ENCODE measurements at regions not wholly inside any gene's neighbourhood (a gene's known extent, or its start where the extent isn't known, plus 50 kb on each side); places are given as distances from the start of the nearest gene placed in this dataset.
A peak's percentile ranks its signal among the peaks of the same experiment; 100 is the strongest.

DNA sequence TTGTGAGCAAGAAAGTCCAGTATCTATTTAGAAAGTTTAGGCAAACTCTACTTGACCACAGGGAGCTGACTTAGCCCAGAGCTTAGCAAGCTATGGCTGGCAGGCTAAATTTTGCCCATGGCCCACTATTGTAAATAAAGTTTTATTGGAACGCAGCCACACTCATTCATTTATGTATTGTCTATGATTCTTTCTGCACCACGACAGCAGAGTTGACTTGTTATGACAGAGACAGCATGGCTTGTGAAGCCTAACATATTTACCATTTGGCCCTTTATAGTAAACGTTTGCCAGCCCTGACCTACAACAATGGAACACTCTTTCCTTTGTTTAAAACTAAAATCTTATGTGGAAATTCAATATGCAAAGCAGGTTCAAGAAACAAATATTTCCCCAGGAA lies 100.0 kb upstream of the ZFHX3 start:
- H3K36me3 ChIP-seq (ENCODE audit: control insufficient read depth in 2 of 2, insufficient read depth in 2 of 2, low read length in 2 of 2): no peaks in the 10 kb centered on the region
- no peak overlapping the region for H3K4me3 ChIP-seq (ENCODE audit: low read length in 2 of 2)
- H3K4me1 ChIP-seq (ENCODE audit: control insufficient read depth in 2 of 2, insufficient read depth in 2 of 2, low read length in 2 of 2): peaks cover 0 to 4% of the 10 kb centered on the region in 2 donors
- H3K27ac ChIP-seq (ENCODE audit: low read depth in 2 of 2, low read length in 2 of 2): no peak overlapping the region
- H3K9ac ChIP-seq (ENCODE audit: low read depth in 1 of 2, low read length in 2 of 2): no peak overlapping the region
- H3K27me3 ChIP-seq (ENCODE audit: control insufficient read depth in 2 of 2, insufficient read depth in 2 of 2, low read length in 2 of 2): no peaks in the 10 kb centered on the region
- no peaks in the 10 kb centered on the region for H3K9me3 ChIP-seq (ENCODE audit: control insufficient read depth in 2 of 2, low read length in 2 of 2)

DNA sequence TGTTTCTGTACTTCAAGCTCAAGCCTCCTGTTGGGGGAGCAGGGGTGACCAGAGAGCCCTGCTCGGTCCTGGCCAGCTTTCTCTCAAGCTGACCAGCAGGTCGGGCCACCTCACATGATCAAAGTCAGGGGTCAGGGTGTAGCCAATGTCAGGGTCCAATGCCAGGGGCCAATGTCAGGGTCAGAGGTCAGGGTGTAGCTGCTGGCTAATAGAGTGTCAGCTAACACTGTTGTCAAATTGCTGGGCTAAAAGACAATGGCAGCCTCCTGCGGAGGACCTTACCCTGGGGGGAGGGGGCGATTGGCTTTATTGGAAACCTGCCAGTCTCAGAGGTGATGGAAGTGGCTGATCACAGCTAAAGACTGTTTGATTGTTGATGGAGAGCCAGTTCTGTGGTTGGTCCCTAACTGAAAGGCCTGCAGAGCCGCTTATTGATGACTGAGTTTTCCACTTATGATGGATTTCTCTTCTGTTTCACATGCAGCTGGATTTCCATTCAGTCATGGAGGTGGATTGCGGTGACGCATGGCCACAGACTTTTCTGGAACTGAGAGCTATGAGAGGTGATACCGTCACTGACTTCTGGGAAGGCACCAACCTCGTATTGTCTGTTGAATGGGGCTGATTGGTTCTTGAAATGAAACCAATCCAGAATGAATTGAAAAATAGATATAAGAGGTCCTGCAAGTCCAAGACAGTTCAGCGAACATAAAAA lies 97.4 kb upstream of the ZFHX3 start:
- peaks cover 3 to 4% of the 10 kb centered on the region in 2 donors for H3K4me1 ChIP-seq (ENCODE audit: control insufficient read depth in 2 of 2, insufficient read depth in 2 of 2, low read length in 2 of 2)

DNA sequence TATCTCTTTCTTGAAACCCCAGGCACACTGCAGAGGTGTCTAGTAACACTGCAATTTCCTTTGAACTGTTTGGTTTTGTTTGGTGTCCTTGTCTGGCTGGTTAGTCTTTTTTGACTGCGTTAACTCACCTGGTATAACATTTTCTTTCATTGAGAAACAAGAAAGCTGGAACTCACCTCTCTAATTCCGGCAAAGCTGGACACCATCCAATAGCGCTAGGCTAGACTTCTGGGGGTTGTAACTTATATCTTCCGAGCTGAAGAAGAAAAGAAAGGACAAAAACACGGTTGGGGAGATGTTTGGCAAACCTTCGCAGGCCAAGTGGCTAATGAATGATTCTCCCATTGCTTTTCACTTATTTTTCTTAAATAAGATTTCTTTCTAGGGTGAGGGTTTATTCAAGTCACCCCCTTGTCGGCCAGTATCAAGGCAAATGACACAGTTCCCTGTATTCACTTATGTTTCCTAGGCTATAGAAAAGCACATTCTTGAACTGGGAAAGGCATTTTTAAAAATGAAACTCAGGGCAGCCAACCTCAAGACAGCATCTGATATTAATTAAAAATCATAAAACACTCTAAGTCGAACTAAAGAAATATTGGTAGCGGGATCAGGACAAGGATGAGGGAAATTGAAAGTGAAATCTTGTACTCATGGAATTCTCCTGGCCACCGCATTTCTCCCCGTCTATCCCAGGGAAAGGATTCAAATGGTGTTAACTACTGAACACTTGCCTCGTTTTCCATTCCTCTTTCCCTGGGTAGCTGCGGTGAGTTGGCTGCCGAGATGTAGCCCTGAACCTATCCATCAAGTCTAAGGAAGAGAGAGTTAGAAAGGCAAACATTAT lies 95.9 kb upstream of the ZFHX3 start:
- no peaks in the 10 kb centered on the region for H3K9me3 ChIP-seq (ENCODE audit: control insufficient read depth in 2 of 2, low read length in 2 of 2)
- no peak overlapping the region for H3K27ac ChIP-seq (ENCODE audit: low read depth in 2 of 2, low read length in 2 of 2)
- peaks cover 3 to 4% of the 10 kb centered on the region in 2 donors for H3K4me1 ChIP-seq (ENCODE audit: control insufficient read depth in 2 of 2, insufficient read depth in 2 of 2, low read length in 2 of 2)
- H3K9ac ChIP-seq (ENCODE audit: low read depth in 1 of 2, low read length in 2 of 2): peak overlapping the region in 1 of 2 donors; percentile 15
- no peaks in the 10 kb centered on the region for H3K27me3 ChIP-seq (ENCODE audit: control insufficient read depth in 2 of 2, insufficient read depth in 2 of 2, low read length in 2 of 2)
- no peaks in the 10 kb centered on the region for H3K36me3 ChIP-seq (ENCODE audit: control insufficient read depth in 2 of 2, insufficient read depth in 2 of 2, low read length in 2 of 2)
- H3K4me3 ChIP-seq (ENCODE audit: low read length in 2 of 2): peak overlapping the region; percentile 47 to 65

More for the DNA sequence above, 97.4 kb upstream of the ZFHX3 start:
- no peaks in the 10 kb centered on the region for H3K27me3 ChIP-seq (ENCODE audit: control insufficient read depth in 2 of 2, insufficient read depth in 2 of 2, low read length in 2 of 2)
- H3K9ac ChIP-seq (ENCODE audit: low read depth in 1 of 2, low read length in 2 of 2): no peak overlapping the region
- no peak overlapping the region for H3K27ac ChIP-seq (ENCODE audit: low read depth in 2 of 2, low read length in 2 of 2)
- H3K4me3 ChIP-seq (ENCODE audit: low read length in 2 of 2): no peak overlapping the region
- no peaks in the 10 kb centered on the region for H3K9me3 ChIP-seq (ENCODE audit: control insufficient read depth in 2 of 2, low read length in 2 of 2)
- H3K36me3 ChIP-seq (ENCODE audit: control insufficient read depth in 2 of 2, insufficient read depth in 2 of 2, low read length in 2 of 2): no peaks in the 10 kb centered on the region

DNA sequence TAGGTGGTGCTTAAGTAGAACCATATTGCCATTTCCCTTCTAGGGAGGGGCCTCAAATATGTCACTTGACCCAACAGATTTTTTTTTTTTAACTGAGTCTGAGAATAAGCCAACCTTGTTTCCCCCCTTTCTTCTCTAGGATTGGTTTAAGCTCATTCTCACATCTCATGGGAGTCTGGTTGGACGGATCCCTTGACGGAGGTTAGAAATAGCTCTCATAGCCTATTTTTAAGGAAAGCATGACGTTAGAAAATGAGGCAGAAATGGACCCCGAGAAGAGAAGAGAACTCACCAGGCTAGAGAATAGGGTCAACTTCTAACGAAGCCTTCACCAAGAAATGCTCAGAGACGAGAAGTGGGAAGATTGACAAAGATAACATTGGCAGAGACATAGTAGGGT lies 95.1 kb upstream of the ZFHX3 start:
- Histone ChIP-seq H3K36me3 (ENCODE audit: control insufficient read depth in 2 of 2, insufficient read depth in 2 of 2, low read length in 2 of 2) (no peaks in the 10 kb centered on the region), H3K9me3 (ENCODE audit: control insufficient read depth in 2 of 2, low read length in 2 of 2) (no peaks in the 10 kb centered on the region), H3K4me3 (ENCODE audit: low read length in 2 of 2) (no peak overlapping the region), H3K4me1 (ENCODE audit: control insufficient read depth in 2 of 2, insufficient read depth in 2 of 2, low read length in 2 of 2) (peaks cover 3 to 4% of the 10 kb centered on the region in 2 donors), H3K9ac (ENCODE audit: low read depth in 1 of 2, low read length in 2 of 2) (no peak overlapping the region), H3K27ac (ENCODE audit: low read depth in 2 of 2, low read length in 2 of 2) (no peak overlapping the region), H3K27me3 (ENCODE audit: control insufficient read depth in 2 of 2, insufficient read depth in 2 of 2, low read length in 2 of 2) (no peaks in the 10 kb centered on the region)

DNA sequence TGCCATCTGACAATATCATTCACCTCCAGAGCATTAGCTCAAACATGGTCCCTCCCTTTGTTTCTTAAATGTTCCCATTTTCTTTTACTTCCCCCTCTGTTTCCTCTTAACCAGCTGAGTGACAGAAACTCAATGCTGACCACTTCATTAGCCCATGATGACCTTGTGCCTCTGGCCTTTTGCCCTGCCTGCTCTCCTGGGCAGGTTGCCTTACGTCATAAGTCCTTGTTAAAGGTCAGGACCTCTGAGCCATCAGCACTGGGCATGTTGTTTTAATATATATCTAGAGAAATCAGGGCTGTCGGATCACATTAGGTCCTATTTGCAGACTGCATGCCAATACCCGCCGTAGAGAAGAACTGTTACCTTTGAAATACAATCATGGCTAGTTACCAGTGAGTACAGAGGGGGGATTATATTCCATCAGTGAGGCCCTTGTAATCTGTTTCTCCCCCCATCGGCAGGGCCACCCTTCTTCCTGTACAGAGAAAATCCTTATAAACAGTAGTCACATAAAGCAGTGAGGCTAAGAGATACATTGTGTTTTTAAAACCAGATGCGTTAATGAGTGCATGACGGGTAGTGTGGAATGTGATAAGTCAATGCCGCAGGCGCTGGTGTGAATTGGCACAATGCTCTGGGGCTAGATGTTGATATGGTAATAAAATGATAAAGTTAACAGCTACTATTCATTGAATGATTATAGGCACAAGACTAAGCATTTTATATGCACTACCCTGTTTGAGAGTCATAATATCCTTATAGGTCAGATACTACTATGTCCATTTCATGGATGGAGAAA lies 94.3 kb upstream of the ZFHX3 start:
- Histone ChIP-seq H3K27me3 (ENCODE audit: control insufficient read depth in 2 of 2, insufficient read depth in 2 of 2, low read length in 2 of 2) (no peaks in the 10 kb centered on the region), H3K9me3 (ENCODE audit: control insufficient read depth in 2 of 2, low read length in 2 of 2) (no peaks in the 10 kb centered on the region), H3K36me3 (ENCODE audit: control insufficient read depth in 2 of 2, insufficient read depth in 2 of 2, low read length in 2 of 2) (no peaks in the 10 kb centered on the region), H3K4me1 (ENCODE audit: control insufficient read depth in 2 of 2, insufficient read depth in 2 of 2, low read length in 2 of 2) (peaks cover 3 to 4% of the 10 kb centered on the region in 2 donors), H3K4me3 (ENCODE audit: low read length in 2 of 2) (no peak overlapping the region), H3K9ac (ENCODE audit: low read depth in 1 of 2, low read length in 2 of 2) (no peak overlapping the region), H3K27ac (ENCODE audit: low read depth in 2 of 2, low read length in 2 of 2) (no peak overlapping the region)

- Histone ChIP-seq H3K36me3 (ENCODE audit: control insufficient read depth in 2 of 2, insufficient read depth in 2 of 2, low read length in 2 of 2) (no peaks in the 10 kb centered on the region), H3K27ac (ENCODE audit: low read depth in 2 of 2, low read length in 2 of 2) (no peak overlapping the region), H3K27me3 (ENCODE audit: control insufficient read depth in 2 of 2, insufficient read depth in 2 of 2, low read length in 2 of 2) (no peaks in the 10 kb centered on the region), H3K4me1 (ENCODE audit: control insufficient read depth in 2 of 2, insufficient read depth in 2 of 2, low read length in 2 of 2) (peaks cover 3 to 4% of the 10 kb centered on the region in 2 donors), H3K4me3 (ENCODE audit: low read length in 2 of 2) (no peak overlapping the region), H3K9me3 (ENCODE audit: control insufficient read depth in 2 of 2, low read length in 2 of 2) (no peaks in the 10 kb centered on the region), H3K9ac (ENCODE audit: low read depth in 1 of 2, low read length in 2 of 2) (no peak overlapping the region)
Measured at GRCh38 chr16:73140929-73141328, 93.0 kb upstream of the ZFHX3 start.

GRCh38 chr16:73131156-73131862 lies 83.4 kb upstream of the ZFHX3 start:
- no peaks in the 10 kb centered on the region for H3K36me3 ChIP-seq (ENCODE audit: control insufficient read depth in 2 of 2, insufficient read depth in 2 of 2, low read length in 2 of 2)
- no peaks in the 10 kb centered on the region for H3K4me1 ChIP-seq (ENCODE audit: control insufficient read depth in 2 of 2, insufficient read depth in 2 of 2, low read length in 2 of 2)

GRCh38 chr16:73129455-73129854 lies 81.5 kb upstream of the ZFHX3 start:
- Histone ChIP-seq H3K9ac (ENCODE audit: low read depth in 1 of 2, low read length in 2 of 2) (no peak overlapping the region), H3K9me3 (ENCODE audit: control insufficient read depth in 2 of 2, low read length in 2 of 2) (no peaks in the 10 kb centered on the region), H3K36me3 (ENCODE audit: control insufficient read depth in 2 of 2, insufficient read depth in 2 of 2, low read length in 2 of 2) (no peaks in the 10 kb centered on the region), H3K4me1 (ENCODE audit: control insufficient read depth in 2 of 2, insufficient read depth in 2 of 2, low read length in 2 of 2) (no peaks in the 10 kb centered on the region), H3K27ac (ENCODE audit: low read depth in 2 of 2, low read length in 2 of 2) (no peak overlapping the region), H3K27me3 (ENCODE audit: control insufficient read depth in 2 of 2, insufficient read depth in 2 of 2, low read length in 2 of 2) (no peaks in the 10 kb centered on the region), H3K4me3 (ENCODE audit: low read length in 2 of 2) (no peak overlapping the region)

More at GRCh38 chr16:73131156-73131862, 83.4 kb upstream of the ZFHX3 start:
- no peak overlapping the region for H3K27ac ChIP-seq (ENCODE audit: low read depth in 2 of 2, low read length in 2 of 2)
- H3K9ac ChIP-seq (ENCODE audit: low read depth in 1 of 2, low read length in 2 of 2): no peak overlapping the region
- H3K9me3 ChIP-seq (ENCODE audit: control insufficient read depth in 2 of 2, low read length in 2 of 2): no peaks in the 10 kb centered on the region
- H3K27me3 ChIP-seq (ENCODE audit: control insufficient read depth in 2 of 2, insufficient read depth in 2 of 2, low read length in 2 of 2): no peaks in the 10 kb centered on the region
- H3K4me3 ChIP-seq (ENCODE audit: low read length in 2 of 2): no peak overlapping the region

- H3K27me3 ChIP-seq (ENCODE audit: control insufficient read depth in 2 of 2, insufficient read depth in 2 of 2, low read length in 2 of 2): no peaks in the 10 kb centered on the region
- H3K27ac ChIP-seq (ENCODE audit: low read depth in 2 of 2, low read length in 2 of 2): no peak overlapping the region
- no peak overlapping the region for H3K9ac ChIP-seq (ENCODE audit: low read depth in 1 of 2, low read length in 2 of 2)
- no peak overlapping the region for H3K4me3 ChIP-seq (ENCODE audit: low read length in 2 of 2)
- no peaks in the 10 kb centered on the region for H3K36me3 ChIP-seq (ENCODE audit: control insufficient read depth in 2 of 2, insufficient read depth in 2 of 2, low read length in 2 of 2)
- H3K9me3 ChIP-seq (ENCODE audit: control insufficient read depth in 2 of 2, low read length in 2 of 2): no peaks in the 10 kb centered on the region
- H3K4me1 ChIP-seq (ENCODE audit: control insufficient read depth in 2 of 2, insufficient read depth in 2 of 2, low read length in 2 of 2): no peaks in the 10 kb centered on the region
Measured at GRCh38 chr16:73126525-73126853, 78.6 kb upstream of the ZFHX3 start.
